ENCODE measurements at regions not wholly inside any gene's neighbourhood (a gene's known extent, or its start where the extent isn't known, plus 50 kb on each side); places are given as distances from the start of the nearest gene placed in this dataset.
A peak's percentile ranks its signal among the peaks of the same experiment; 100 is the strongest.
"Not testable (repeated sequence)": the region's sequence is repeated elsewhere in the genome, so short reads cannot be mapped to it uniquely, and the experiment has no call there.

GRCh38 chr9:31325778-31326177 lies 1058.7 kb upstream of the ACO1 start:
- intact Hi-C loops (cut with DNase I): no loop called here
- H3K9me3 ChIP-seq: no peaks in the 10 kb centered on the region
- 84 to 88% methylated on average over 3 to 6 of the region's 6 CpGs for WGBS, 2 donors
- TF ChIP-seq POLR2A (IDR thresholded peaks at IDR 0.05) (no peak), CTCF (IDR thresholded peaks at IDR 0.05) (no peak)
- no peak for DNase-seq
- no peaks in the 10 kb centered on the region for H3K27me3 ChIP-seq
- H3K4me3 ChIP-seq (replicated peaks in 1 of 3): no peak overlapping the region
- H3K36me3 ChIP-seq: no peaks in the 10 kb centered on the region
- no peaks in the 10 kb centered on the region for H3K4me1 ChIP-seq
- no peak overlapping the region for H3K27ac ChIP-seq

GRCh38 chr9:31326883-31327282 lies 1057.6 kb upstream of the ACO1 start:
- H3K9me3 ChIP-seq; DNase-seq; H3K4me1 ChIP-seq; H3K27ac ChIP-seq; H3K27me3 ChIP-seq; H3K4me3 ChIP-seq (replicated peaks in 1 of 3); intact Hi-C loops (cut with DNase I); H3K36me3 ChIP-seq: not testable (repeated sequence)
- WGBS, 2 donors: 92 to 93% methylated on average over 12 of the region's 12 CpGs

- TF ChIP-seq CTCF (IDR thresholded peaks at IDR 0.05) (no peak), POLR2A (IDR thresholded peaks at IDR 0.05) (no peak)
- Histone ChIP-seq H3K36me3 (no peaks in the 10 kb centered on the region), H3K9me3 (no peaks in the 10 kb centered on the region), H3K27ac (peak overlapping the region in 1 of 3 donors; percentile 58), H3K27me3 (no peaks in the 10 kb centered on the region), H3K4me1 (peaks cover 2 to 14% of the 10 kb centered on the region in 2 donors), H3K4me3 (replicated peaks in 1 of 3) (no peak overlapping the region)
- intact Hi-C loops (cut with DNase I): no loop called here
- WGBS, 2 donors: 64 to 80% methylated on average over 5 to 6 of the region's 6 CpGs
- peak; percentile 20 to 61 for DNase-seq
Observed at GRCh38 chr9:31334837-31335528, 1049.5 kb upstream of the ACO1 start.

- no peak for TF ChIP-seq POLR2A (IDR thresholded peaks at IDR 0.05)
- no peak for TF ChIP-seq CTCF (IDR thresholded peaks at IDR 0.05)
- intact Hi-C loops (cut with DNase I): no loop called here
- Histone ChIP-seq H3K27ac (peak overlapping the region in 2 of 3 donors; percentile 14 to 58), H3K9me3 (no peaks in the 10 kb centered on the region), H3K4me3 (replicated peaks in 1 of 3) (no peak overlapping the region), H3K4me1 (peaks cover 2 to 14% of the 10 kb centered on the region in 2 donors), H3K27me3 (no peaks in the 10 kb centered on the region), H3K36me3 (no peaks in the 10 kb centered on the region)
- no peak for DNase-seq
- WGBS, 2 donors: 60 to 86% methylated on average over 4 of the region's 4 CpGs
Observed at GRCh38 chr9:31335529-31336234, 1048.8 kb upstream of the ACO1 start.

- Histone ChIP-seq H3K36me3 (no peaks in the 10 kb centered on the region), H3K27ac (peak overlapping the region in 1 of 3 donors; percentile 58), H3K4me1 (peaks cover 2 to 14% of the 10 kb centered on the region in 2 donors), H3K4me3 (replicated peaks in 1 of 3) (no peak overlapping the region), H3K9me3 (no peaks in the 10 kb centered on the region), H3K27me3 (no peaks in the 10 kb centered on the region)
- TF ChIP-seq CTCF (IDR thresholded peaks at IDR 0.05) (no peak), POLR2A (IDR thresholded peaks at IDR 0.05) (no peak)
- WGBS, 2 donors: 8 to 17% methylated on average over 1 of the region's 1 CpG
- intact Hi-C loops (cut with DNase I): no loop called here
- DNase-seq: no peak
Observed at GRCh38 chr9:31336386-31336785, 1048.1 kb upstream of the ACO1 start.

All from thyroid gland (tissue), 4 donors.